KG1 (cell line): ENCODE measurements at regions not wholly inside any gene's neighbourhood (a gene's known extent, or its start where the extent isn't known, plus 50 kb on each side); places are given as distances from the start of the nearest gene placed in this dataset.

Source experiments
- DNase-seq: peaks from one replicate; lab custom pipeline; 2025; lab: John Stamatoyannopoulos, UW

DNA sequence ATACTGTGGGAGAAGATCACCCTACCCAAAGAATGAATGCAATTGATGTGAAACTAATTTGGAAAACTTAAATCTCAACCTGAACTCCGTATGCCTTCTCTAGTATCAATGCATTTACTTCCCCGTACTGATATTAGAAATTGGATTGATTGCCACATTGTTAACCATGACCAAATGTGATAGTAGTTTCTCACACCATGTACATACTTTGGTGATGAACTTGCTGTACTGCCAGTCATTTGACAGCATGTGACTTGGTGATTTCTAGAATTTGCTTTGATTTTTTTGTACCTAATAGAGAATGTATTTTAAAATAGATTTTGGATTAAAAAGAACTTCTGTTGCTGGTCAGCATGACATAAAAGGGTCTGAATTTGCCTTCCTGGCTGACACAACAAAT, 579.8 kb upstream of the TMEM132C start:
- no peak for DNase-seq

DNA sequence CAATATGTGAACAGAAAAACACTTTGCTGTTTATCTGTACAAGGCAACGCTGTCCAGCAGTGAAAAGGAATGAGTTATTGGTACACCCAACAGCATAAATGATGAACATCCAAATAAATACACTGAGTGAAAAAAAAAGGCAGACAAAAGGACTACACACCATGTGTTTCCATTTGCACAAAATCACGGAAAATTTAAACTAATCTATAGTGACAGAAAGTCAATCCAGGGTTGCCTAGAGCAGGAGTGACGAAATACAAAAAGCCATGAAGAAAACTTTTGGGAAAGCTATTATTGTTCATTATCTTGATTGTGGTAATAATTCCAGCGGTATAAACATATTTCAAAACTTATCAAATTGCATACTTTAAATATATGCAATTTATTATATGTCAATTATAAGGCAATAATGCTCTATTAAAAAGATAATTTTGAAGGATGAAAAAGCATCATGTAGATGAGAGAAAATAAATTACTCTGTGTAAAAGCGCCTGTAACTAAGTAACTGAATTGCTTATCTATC, 578.0 kb upstream of the TMEM132C start:
- no peak for DNase-seq

DNA sequence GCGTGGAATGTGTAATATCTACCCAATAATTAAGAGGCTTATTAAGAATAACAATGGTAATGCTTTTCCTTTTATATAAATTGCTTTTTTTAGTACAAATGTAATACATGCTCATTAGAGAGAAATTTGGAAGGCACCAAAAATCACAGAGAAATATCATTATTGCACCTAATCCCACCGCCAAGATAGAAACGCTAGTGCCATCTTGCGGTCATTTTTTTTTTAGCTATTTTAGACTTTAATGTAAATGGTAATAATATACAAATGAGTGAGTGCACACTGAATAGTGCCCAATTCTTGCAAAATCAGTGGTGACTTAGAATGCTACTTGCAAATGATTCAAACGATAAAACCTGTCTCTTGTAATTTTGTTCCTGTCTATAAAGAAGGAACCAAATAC, 576.8 kb upstream of the TMEM132C start:
- DNase-seq = no peak

DNA sequence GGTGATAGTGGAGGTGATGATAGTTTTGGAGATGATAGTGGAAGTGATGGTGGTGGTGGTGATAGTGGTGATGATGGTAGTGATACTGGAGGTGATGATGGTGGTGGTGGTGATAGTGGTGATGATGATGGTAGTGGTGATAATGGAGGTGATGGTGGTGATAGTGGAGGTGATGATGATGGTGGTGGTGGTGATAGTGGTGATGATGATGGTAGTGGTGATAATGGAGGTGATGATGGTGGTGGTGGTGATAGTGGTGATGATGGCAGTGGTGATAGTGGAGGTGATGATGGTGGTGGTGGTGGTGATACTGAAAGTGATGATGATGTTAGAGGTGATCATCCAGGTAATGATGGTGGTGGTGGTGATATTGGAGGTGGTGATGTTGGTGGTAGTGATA, 570.0 kb upstream of the TMEM132C start:
- no peak for DNase-seq

DNA sequence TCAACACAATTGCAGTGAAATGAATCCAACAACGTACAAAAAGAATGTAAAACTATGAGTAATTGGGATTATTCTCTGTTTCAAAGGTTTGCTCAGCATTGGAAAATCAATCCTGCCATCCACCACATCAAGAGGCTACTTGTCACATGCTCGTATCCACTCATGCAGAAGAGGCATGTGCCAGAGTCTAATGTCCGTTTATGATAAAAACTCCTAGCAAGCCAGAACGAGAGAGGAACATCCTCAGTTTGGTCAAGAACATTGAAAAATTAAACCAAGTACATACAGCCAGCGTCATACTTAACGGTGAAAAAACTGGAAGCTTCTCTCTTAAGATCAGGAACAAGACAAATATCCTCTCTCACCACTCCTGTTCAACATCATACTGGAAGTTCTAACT, 563.9 kb upstream of the TMEM132C start:
- DNase-seq = no peak

DNA sequence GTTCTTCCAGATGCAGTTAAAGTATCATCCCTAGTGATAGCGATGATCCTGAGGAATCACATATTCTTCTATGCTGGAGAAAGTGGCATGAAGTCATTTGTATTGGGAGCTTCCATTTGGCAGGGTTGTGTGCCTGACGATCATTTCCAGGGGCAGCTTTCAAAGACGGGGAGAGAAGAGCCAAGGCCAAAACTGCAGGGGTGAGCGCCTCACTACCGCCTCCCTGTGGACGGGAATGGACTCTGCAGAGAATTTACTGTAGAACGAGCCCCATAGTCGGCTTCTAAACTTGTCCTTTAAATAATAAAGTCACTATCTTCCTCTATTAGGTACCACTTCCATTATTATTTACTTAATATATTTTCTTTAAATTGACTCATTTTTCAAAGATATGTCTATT, 555.9 kb upstream of the TMEM132C start:
- no peak for DNase-seq

DNA sequence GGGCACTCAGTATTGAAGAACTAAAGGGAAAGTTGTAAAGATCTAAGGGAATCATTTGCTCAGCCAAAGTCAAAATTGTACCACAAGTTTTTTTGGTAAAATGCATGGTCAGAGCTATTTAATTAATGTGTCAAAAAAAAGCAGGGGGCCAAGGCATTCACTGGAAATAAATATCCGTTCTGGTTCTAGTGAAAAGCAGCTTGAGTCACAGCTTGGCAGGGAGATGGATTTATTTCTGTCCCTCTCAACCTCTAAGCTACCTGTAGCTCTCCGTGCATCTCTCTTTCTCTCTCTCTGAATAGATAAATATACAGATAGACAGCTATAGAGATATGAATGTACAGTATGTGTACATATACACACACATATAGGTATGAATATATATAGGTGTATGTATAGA, 554.4 kb upstream of the TMEM132C start:
- DNase-seq = no peak

DNA sequence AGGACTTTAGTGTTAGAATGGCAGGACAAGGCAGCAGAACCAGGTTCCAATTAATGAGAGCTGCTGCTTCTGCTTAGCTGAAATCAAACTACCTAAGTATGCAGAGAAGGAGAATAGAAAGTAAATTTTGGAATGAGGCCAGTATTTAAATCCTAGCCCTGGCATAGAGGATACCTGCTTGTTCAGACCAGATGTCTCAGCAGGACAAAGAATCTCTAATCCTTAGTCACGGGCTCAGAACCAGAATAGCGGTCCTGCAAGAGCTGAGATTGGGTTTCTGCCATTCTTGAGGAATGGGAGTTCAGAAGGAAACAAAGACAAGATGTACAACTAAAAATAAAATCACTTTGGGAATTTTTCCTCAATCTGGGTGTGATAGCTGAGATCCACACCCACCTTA, 550.8 kb upstream of the TMEM132C start:
- DNase-seq = no peak

DNA sequence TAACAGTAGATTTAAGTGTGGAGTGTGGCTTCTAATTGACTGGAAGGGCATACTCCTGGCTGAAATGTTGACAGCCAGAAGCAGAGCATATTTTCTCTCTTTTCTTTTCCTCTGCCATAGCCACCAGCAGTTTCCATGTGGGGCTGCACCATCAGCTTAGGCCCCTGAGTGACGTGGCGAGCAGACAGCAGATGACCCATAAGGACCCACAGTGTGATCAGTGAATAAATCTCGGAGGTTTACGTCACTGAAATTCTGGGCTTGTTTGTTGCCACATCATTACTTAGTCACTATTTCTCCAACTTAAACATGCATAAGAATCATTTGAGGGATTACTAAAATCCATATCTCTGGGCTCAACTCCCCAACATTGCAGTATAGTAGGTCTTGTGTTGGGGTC, 549.7 kb upstream of the TMEM132C start:
- DNase-seq = no peak

DNA sequence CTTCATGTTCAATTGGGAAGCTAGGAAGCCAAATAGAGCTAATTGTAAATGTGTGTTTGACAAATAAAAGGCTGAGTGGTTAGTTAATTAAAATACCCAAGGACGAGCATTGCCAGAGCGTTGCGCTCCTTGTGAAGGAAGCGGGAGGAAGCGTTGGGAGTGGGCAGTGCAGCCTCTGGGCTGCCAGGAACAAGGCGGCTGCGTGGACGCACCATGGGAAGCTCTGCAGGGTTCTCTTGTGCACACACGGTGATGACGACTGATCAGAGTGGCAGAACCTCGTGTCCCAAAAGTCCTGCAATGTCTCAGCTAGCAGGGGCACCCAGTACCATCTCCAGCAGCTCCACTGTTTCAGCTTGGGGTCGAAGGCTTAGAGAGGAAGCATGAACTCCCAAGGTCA, 546.6 kb upstream of the TMEM132C start:
- no peak for DNase-seq

DNA sequence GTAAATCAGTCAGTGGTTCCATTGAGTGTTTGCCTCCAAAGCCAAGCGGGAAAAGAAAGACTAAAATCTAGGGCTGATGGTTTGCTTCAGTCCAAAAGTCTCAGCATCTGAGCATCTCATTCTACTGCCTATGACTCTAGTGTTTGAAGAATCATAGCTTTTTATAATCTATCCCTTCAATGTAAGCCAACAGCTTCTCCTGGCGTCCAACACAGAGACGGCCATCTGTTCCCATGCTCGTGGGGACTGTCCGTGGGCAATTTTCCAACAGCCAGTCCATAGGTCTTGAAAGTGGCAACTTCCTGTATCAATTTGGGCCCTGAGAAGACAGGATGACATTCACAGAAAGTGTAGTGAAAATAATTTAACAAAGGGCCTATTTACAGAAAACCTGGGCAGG, 544.4 kb upstream of the TMEM132C start:
- DNase-seq = no peak

DNA sequence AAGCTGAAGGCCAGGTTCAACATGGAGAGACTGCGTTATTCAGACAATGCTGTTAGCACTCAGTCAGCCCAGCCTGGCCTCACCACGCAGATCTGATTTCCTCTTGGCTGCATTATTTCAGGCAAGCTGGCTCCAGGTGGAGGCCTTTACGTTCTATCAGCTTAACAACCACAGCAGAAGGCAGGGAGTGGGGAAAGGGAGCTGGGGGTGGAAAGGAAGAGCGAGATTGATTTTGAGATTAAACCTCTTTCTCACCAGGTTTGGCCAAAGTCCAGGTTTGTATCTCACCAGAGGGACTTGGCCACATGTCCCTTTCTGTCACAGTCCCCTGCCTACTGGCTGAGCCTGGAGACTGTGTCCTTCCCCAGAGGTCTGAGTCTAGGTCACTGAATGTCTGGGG, 543.7 kb upstream of the TMEM132C start:
- no peak for DNase-seq

DNA sequence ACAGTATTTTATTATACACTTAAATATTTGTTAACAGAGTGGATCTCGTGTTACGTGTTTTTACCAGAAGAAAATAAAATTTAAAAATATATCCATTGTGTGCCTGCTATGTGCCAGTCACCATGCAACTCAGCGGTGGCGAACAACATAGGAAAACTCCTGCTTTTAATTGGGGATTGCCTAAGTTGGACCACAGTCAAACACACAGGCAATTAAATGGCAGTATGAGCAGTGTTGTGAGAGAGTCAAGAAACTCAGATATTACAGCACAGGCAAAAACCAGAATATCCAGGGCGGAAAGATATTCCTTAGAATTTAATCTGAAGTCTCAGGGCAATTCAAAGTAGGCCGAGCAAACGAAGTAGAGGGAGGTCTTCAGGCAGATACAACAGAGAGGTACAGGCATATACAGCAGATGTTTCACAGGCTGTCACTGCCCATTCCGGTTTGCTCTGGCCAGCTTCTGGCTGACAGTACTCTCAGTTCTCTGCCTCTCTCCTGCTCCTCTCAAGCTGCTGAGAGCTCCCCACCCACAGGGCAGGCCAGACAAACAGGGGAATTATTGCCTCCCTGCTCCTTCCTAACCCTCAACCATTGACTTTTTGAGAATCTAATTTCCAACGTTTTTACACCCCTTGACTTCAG, 540.2 kb upstream of the TMEM132C start:
- no peak for DNase-seq

DNA sequence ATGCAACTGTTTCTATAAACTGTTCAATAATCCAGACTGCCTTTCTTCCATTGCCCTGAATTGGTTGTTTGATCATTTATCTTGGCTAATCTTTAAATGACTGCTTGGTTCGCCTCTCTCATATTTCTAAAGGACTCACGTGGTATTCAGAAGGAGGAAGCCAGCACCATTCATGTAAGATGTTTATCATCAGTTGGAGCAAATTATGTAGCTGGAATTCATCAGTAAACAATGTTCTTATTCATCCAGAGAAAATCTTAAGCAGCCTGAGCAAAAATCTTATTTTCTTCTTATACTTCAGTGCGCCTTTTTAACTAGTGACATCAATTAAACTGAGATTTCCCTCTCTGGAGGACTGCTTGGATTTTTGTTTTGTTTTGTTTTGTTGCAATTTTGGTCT, 538.7 kb upstream of the TMEM132C start:
- DNase-seq = no peak

DNA sequence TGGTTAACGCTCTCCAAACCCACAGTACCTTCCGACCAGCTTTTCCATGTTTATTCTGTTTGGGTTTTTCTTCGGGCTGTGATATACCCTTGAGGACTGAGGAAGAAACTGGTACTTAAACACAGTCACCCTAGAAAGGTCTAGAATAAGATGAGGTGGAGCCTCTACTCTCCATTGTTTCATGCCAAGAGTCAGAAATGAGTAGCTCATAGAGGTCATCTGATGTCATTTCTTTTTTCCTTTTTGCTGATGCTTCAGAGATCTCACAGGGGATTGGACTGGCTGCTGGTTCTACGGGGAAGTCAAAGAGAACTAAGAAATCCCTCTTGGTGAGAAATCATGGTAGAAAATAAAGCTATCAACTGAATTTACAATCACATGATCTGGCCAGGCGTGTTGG, 538.2 kb upstream of the TMEM132C start:
- no peak for DNase-seq

DNA sequence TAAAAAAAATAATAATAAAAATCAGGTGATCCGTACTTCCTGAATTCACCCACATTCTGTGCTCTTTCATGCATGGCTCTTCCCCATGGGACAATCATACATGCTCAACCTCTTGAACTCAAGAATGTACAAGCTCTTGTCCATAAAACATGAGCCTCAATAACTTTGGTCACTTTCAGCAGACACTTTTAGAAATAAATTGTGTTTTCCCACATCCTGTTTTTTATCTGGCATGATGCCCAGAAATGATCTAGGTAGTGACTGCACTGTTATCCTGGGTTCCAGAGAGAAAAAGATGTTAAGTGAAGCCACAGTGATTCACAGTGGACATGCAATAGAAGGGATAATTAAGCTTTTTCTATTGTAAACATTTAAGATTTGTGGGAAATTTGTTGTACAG, 537.6 kb upstream of the TMEM132C start:
- no peak for DNase-seq

DNA sequence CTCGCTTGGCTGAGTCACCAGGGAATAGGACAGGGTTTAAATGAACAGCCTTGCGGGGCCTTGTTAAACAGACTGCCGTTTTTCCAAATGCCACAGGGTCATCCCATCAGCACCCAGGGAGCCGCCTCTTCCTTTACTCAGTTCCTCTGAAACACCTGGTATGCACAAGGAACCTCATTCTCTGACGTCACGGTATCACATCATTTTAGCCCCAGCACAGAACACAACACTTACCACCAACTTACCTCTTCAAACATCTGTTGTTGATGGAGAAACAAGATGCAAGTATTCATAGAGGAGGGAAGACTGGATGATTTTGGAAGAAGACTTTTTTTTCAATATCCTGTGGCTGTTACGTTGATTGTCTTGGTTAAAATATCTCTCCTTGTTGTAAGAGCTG, 535.3 kb upstream of the TMEM132C start:
- DNase-seq = no peak

DNA sequence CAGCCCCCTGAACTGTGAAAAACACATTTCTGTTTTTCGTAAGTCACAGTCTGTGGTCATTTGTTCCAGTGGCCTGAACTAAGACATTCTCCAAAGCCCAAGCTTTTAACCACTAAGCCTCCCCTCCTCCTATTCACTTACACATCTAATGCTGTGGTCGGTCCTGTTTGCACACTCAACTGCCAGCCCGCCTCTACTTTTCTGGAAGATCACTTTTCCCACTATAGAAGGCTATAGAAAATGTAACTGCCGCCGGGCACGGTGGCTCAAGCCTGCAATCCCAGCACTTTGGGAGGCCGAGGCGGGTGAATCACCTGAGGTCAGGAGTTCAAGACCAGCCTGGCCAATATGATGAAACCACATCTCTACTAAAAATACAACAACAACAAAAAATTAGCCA, 524.7 kb upstream of the TMEM132C start:
- no peak for DNase-seq

DNA sequence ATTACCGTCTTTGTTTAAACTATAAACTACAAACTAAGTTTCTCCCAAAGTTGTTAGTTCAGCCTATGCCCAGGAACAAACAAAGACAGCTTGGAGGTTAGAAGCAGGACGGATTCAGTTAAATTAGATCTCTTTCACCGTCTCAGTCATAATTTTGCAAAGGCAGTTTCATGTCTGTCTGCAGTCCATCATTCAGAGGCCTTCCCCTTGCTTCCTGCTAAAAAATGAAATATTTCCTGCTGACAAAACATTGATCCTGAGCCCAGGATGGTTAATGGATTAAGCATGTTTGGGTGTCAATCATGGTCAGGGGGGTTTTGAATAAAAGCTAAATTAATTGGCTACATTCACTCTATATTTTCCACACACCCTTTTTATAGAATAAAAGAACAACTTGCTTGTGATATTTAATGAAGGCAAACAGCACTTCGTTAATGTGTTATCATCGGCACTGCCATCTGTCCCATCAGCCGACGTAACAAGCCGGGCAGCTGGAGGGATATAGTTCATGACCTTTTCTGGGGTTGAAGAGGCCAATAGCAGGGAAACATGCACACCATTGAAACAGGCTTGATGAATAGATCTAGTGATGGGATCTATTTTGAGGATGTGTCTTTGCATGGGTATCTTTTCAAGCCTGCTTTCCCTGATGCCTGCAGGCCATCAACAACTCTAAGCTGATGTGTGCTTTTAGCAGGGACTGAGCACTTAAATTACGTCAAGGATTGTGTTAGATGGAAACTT, 521.3 kb upstream of the TMEM132C start:
- DNase-seq = no peak

DNA sequence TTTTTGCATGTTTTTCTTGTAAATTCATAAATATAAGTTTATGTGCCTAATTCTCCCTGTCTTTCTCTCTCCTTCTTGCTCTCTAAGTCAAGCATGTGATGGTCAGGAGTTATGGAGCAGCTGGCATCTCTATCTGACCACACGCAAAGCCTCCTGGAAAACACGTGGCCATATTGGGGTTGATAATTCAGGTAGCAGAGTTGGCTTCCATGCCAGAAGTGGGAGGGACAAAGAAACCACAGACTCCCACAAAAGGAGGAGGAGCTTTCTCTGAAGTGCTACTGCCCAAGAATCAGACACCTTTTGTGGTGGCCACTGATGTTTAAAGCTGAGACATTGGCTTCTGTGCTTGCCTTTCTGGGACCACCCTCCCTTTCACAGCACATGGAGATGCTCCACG, 517.6 kb upstream of the TMEM132C start:
- no peak for DNase-seq

DNA sequence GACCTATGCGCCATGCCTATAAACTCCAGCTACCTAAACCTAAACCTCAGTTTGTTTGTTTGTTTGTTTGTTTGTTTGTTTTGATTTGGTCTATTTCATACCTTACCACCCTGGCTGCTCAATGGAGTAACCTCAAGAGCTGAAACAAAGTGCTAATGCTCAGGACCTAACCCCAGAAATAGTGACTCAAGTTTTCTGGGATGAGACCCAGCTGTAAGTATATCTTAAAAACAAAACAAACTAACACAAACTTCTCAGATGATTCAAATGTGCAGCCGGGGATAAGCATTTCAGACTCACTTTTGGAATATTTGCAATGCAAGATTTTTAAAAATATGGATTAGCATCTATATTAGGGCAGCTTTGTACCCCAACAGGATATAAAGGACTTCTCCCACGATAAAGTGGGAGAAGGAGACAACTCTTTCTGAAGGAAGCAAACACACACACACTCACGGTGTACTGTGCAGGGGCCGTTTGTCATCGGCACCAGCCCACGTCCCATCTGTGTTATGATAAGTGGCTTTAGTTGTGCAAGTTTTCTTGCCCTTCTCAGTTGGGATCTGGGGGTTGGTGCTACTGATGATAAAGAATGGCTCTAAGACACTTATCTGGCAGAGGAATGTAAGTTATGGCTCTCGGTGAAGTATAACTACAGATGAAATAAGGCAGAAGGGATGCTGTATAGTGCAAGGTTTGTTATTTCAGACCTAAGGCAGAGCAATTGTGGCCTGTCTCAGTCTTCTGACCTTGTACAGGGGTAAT, 516.7 kb upstream of the TMEM132C start:
- DNase-seq = no peak

DNA sequence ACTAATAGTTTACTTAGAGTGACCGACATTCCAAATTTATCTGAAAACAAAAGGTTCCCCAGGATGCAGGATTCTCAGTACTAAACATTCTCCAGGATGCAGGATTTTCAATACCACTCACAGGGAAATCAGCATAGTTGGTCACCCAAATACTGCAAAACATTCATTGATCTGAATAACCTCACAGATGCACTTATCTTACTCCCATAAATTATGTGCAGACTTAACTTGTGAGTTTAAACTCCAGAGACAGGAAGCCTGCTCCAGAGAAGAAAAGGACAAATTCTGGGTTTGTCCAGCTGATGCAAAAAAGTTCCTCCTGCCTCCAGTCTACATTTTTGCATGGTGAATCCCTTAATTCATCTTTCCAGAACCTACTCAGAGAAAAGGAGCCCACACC, 514.2 kb upstream of the TMEM132C start:
- DNase-seq = no peak

DNA sequence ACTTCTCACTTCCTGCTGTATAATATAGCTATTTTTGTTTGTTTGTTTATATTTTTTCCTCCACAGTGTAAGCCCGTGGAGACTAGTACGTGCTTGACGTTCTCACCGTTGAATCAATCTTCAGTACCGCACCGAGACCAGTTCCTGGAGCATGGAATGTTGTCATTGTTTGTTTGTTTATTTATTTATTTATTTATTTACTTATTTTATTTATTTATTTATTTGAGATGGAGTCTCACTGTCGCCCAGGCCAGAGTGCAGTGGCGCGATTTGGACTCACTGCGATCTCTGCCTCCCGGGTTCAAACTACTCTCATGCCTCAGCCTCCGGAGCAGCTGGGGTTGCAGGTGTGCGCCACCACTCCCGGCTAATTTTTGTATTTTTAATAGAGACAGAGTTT, 506.6 kb upstream of the TMEM132C start:
- DNase-seq = no peak
